Parathyroid adenoma (tissue), 2 donors: ENCODE measurements at regions not wholly inside any gene's neighbourhood (a gene's known extent, or its start where the extent isn't known, plus 50 kb on each side); places are given as distances from the start of the nearest gene placed in this dataset.

Source experiments
- H2AFZ ChIP-seq: fragments of 300-600 bp; sonication (generic); one replicate; pipeline ENCODE4 v1.7.0; 2017; ENCODE audit warnings: antibody characterized with exemption, mild to moderate bottlenecking
- H3K27ac ChIP-seq: fragments of 300-600 bp; sonication (generic); one replicate; pipeline ENCODE4 v1.7.0; 2017
- H3K27me3 ChIP-seq: fragments of 300-600 bp; sonication (generic); one replicate; pipeline ENCODE4 v1.7.0; 2017; ENCODE audit warnings: low read length; ENCODE audit not compliant: control insufficient read depth, insufficient read depth
- H3K36me3 ChIP-seq: fragments of 300-600 bp; sonication (generic); one replicate; pipeline ENCODE4 v1.7.0; 2017; ENCODE audit warnings: low read length; ENCODE audit not compliant: control insufficient read depth, insufficient read depth
- H3K4me1 ChIP-seq: fragments of 300-600 bp; sonication (generic); one replicate; pipeline ENCODE4 v1.7.0; 2017; ENCODE audit warnings: control low read depth
- H3K4me2 ChIP-seq: fragments of 300-600 bp; sonication (generic); one replicate; pipeline ENCODE4 v1.7.0; 2017; ENCODE audit warnings: low read length
- H3K4me3 ChIP-seq: fragments of 300-600 bp; sonication (generic); one replicate; pipeline ENCODE4 v1.7.0; 2017; ENCODE audit warnings: low read depth, low read length
- H3K79me2 ChIP-seq: fragments of 300-600 bp; sonication (generic); one replicate; pipeline ENCODE4 v1.7.0; 2017; ENCODE audit warnings: control low read depth
- H3K9ac ChIP-seq: fragments of 300-600 bp; sonication (generic); one replicate; pipeline ENCODE4 v1.7.0; 2017; ENCODE audit warnings: mild to moderate bottlenecking
- H3K9me3 ChIP-seq: fragments of 300-600 bp; sonication (generic); one replicate; pipeline ENCODE4 v1.7.0; 2017; ENCODE audit warnings: low read length; ENCODE audit not compliant: control insufficient read depth
- CTCF ChIP-seq: fragments of 300-600 bp; sonication (generic); IDR thresholded peaks from one replicate; pipeline ENCODE4 v1.7.0; 2017; ENCODE audit warnings: antibody characterized with exemption, mild to moderate bottlenecking
- donor health status: primary hyperparathyroidism.

- TF ChIP-seq CTCF, result no peak
- H3K79me2 ChIP-seq, result no peaks in the 10 kb centered on the region
- no peaks in the 10 kb centered on the region for H3K36me3 ChIP-seq
- H3K4me1 ChIP-seq, result no peaks in the 10 kb centered on the region
- H3K27me3 ChIP-seq, result peaks cover 3% of the 10 kb centered on the region
- H3K4me3 ChIP-seq, result no peak overlapping the region
- H3K27ac ChIP-seq, result no peak overlapping the region
- no peaks in the 10 kb centered on the region for H3K9me3 ChIP-seq
- H3K9ac ChIP-seq, result no peak overlapping the region
- no peak overlapping the region for H2AFZ ChIP-seq
- no peak overlapping the region for H3K4me2 ChIP-seq
Measured at GRCh38 chr17:71864755-71865154, 256.1 kb upstream of the SOX9 start.

GRCh38 chr17:71866095-71866494 lies 254.7 kb upstream of the SOX9 start:
- H3K4me1 ChIP-seq, result no peaks in the 10 kb centered on the region
- H3K36me3 ChIP-seq, result no peaks in the 10 kb centered on the region
- no peaks in the 10 kb centered on the region for H3K79me2 ChIP-seq
- H3K27ac ChIP-seq, result no peak overlapping the region
- no peak overlapping the region for H3K9ac ChIP-seq
- no peak overlapping the region for H3K4me3 ChIP-seq
- H3K9me3 ChIP-seq, result no peaks in the 10 kb centered on the region
- no peak overlapping the region for H3K4me2 ChIP-seq
- no peak for TF ChIP-seq CTCF
- peaks cover 3% of the 10 kb centered on the region for H3K27me3 ChIP-seq
- H2AFZ ChIP-seq, result no peak overlapping the region

GRCh38 chr17:71869293-71869692 lies 251.5 kb upstream of the SOX9 start:
- Histone ChIP-seq H3K36me3 (no peaks in the 10 kb centered on the region), H3K27me3 (peaks cover 3% of the 10 kb centered on the region), H3K4me1 (no peaks in the 10 kb centered on the region), H3K4me2 (no peak overlapping the region), H3K9me3 (no peaks in the 10 kb centered on the region), H3K4me3 (no peak overlapping the region), H3K9ac (no peak overlapping the region), H2AFZ (no peak overlapping the region), H3K27ac (no peak overlapping the region), H3K79me2 (no peaks in the 10 kb centered on the region)
- TF ChIP-seq CTCF, result no peak

- Histone ChIP-seq H3K36me3 (no peaks in the 10 kb centered on the region), H3K4me2 (no peak overlapping the region), H3K27ac (no peak overlapping the region), H3K4me3 (no peak overlapping the region), H3K27me3 (peaks cover 3% of the 10 kb centered on the region), H3K9me3 (no peaks in the 10 kb centered on the region), H3K4me1 (no peaks in the 10 kb centered on the region), H2AFZ (no peak overlapping the region), H3K9ac (no peak overlapping the region), H3K79me2 (no peaks in the 10 kb centered on the region)
- TF ChIP-seq CTCF, result no peak
Measured at GRCh38 chr17:71869841-71870545, 250.8 kb upstream of the SOX9 start.

GRCh38 chr17:71870546-71870862 lies 250.3 kb upstream of the SOX9 start:
- no peak for TF ChIP-seq CTCF
- Histone ChIP-seq H3K27ac (no peak overlapping the region), H3K27me3 (peaks cover 3% of the 10 kb centered on the region), H3K4me3 (no peak overlapping the region), H3K36me3 (no peaks in the 10 kb centered on the region), H3K4me2 (no peak overlapping the region), H3K9ac (no peak overlapping the region), H3K4me1 (no peaks in the 10 kb centered on the region), H2AFZ (no peak overlapping the region), H3K9me3 (no peaks in the 10 kb centered on the region), H3K79me2 (no peaks in the 10 kb centered on the region)
